Ammon's horn (tissue), 1 donor: ENCODE measurements at regions not wholly inside any gene's neighbourhood (a gene's known extent, or its start where the extent isn't known, plus 50 kb on each side); places are given as distances from the start of the nearest gene placed in this dataset.
"Not testable (repeated sequence)": the region's sequence is repeated elsewhere in the genome, so short reads cannot be mapped to it uniquely, and the experiment has no call there.

Experiments
- DNase-seq: peaks from one replicate; pipeline ENCODE4 v3.0.0-alpha.2; 2016; ENCODE audit warnings: low spot score

DNA sequence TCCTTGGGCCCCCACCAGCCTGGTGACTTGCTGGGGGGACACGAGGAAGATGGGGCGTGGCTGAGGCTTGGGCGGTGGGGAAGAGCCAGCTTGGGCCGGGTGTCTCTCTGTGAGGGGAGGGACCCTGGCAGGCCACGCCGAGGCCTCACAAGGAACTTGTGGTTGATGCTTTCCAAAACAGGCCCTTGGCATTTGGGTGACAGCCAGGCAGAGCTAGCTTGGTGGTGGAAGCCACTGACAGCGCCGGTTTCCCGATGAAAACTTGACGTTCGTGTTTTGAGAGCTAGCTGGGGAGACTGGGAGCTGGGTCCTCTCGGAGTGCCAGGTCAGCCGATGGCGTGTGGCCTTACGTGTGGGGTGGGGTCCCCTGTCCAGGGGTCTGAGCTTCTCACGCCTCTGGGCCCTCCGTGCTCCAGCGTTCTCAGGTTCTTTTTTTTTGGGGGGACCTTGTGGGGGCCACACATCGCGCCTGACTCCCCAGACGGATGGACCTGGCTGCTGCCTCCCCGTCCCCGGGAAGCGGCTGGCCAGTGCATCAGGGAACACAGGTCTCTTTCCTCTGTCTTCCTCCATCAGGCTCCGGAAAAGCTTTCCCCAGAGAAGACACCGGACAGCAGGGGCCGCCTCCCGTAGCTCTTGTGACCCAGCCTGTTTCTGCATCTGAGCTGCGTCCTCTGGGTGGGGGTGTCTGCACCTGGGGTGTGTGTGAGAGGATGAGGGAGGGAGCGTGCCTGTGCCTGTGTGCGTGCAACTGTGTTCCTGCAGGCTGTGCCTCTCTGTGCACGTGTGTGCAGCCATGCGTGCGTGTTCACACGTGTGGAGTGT lies 129.3 kb upstream of the LPCAT1 start:
- peak; percentile 55 for DNase-seq

DNA sequence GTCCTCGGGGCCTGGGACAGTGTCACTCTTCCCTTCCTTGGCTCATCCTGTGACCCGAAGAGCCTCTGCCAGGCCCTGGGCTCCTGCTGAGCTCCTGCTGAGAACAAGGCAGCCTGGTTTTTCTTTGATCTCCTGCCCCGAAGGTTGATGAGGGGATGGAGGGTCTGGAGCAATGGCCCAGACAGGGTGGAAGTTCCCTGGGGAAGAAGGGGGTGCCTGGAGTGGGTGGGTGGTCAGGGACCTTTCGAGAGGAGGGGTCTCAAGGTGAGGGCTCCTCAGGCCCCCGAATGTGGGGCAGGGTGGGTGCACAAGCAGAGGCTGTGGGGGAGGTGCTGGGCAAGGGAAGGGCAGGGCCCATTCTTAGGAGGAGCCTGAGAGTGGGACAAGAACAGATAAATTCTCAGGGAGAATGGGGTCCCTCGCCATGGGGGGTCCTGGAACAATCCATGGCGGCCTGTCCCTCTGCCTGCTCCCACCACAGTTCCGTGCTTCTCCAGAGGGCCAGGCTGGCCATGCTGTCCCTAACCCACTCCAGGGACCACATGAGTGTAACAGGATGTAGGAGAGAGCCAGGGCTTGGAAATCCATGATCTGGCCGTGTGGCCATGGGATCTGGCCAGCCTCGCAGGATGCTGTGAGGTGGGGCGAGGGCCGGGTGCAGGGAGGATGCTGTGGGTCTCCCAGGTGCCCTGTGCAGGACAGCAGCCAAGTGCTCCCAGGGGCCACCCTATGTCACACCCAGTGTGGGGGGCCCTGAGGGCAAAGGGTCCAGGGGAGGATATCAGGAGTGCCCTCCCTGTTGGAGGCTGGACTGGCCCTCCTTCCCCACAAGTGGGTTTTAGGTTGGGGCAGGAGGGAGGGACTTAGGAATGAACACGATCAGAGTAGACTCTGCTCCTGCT lies 128.5 kb upstream of the LPCAT1 start:
- DNase-seq, result no peak

DNA sequence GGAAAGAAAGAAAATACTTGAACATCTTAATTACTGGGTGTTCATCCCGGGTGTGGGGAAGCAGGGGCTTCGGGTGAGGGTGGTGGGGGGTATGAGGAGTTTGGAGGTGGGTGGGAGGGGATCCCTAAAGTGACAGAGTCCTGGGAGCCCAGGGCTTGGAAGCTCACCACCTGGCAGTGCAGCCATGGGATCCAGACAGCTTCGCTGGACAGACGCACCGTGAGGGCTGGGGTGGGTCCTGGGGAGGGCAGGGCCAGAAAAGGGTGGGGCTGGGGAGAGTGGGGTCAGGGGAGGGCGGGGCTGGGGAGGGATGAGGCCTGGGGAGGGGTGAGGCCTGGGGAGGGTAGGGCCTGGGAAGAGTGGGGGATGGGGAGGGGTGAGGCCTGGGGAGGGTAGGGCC lies 127.5 kb upstream of the LPCAT1 start:
- no peak for DNase-seq

DNA sequence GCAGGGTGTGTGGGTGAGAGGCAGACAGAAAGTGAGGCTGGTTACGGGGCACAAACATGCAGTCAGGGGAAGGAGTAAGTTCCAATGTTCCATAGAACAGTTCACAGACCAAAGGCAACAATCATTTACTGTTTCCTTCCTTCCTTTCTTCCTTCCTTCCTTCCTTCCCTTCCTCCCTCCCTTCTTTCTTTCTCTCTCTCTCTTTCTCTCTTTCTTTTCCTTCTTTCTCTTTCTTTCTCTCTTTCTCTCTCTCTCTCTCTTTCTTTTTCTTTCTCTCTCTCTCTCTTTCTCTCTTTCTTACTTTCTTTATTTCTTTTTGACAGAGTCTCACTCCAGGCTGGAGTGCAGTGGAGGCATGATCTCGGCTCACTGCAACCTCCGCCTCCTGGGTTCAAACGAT lies 125.8 kb upstream of the LPCAT1 start:
- DNase-seq, result no peak

DNA sequence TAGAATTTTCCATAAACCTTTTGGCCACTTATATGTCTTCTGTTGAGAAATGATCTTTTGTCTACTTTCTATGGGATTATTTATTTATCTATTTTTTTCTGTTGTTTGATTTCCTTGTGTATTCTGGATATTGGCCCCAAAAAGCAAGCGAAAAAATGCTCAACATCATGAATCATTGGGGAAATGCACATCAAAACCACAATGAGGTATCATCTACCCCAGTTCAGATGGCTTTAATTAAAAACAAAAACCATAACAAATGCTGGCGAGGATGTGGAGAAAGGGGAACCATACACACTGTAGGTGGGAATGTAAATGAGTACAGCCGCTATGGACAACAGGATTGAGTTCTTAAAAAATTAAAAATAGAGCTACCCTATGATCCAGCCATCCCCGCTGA lies 125.0 kb upstream of the LPCAT1 start:
- no peak for DNase-seq

DNA sequence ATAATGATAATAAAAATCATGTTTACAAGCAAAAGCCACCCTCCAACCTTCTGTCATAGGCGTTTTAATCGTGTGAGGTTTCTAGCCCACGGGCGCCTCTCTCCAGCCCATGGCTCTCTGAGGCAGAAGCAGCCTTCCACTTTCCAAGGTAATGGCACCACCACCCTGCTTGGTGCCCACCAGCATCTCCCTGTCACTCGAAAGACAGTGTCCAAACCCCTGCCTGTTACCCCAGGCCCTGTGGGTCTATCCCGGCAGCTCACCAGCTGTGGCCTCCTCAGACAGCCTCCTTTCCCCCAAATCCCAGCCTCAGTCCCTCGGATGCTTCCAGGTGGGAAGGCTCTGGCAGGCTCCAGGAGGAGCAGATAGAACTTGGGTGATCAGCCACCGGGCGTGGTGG lies 123.8 kb upstream of the LPCAT1 start:
- no peak for DNase-seq

DNA sequence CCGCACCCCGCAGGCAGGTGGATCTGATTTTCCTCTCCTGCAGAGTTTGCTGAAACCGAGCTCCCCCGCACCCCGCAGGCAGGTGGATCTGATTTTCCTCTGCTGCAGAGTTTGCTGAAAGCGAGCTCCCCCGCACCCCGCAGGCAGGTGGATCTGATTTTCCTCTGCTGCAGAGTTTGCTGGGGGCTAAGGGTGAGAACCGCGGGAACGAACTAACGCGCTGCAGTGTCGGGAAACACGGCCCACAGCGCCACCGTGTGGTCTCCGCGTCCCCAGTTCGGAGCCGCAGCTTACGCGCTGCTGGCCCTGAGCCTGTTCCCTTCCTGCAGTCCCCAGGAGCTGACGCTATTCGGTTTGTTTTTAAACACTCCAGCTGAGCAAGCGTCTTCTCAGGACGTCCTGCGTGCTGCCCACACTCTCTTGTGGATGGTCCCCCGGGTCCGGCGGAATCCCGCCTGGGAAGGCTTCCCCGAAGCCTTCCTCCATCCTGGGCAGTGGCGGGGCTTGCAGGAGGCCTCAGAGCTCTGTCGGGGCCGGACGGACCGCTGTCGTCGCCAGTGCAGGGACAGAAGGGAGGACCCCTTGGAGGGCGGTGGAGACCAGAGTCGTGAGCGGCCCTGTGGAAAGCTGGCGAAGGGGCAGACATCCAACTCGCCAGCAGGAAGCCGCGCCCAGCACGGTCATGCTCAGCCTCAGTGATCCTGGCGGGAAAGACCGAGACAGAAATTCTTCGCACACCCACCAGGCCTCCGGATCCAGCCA lies 121.2 kb upstream of the LPCAT1 start:
- peak; percentile 95 for DNase-seq

DNA sequence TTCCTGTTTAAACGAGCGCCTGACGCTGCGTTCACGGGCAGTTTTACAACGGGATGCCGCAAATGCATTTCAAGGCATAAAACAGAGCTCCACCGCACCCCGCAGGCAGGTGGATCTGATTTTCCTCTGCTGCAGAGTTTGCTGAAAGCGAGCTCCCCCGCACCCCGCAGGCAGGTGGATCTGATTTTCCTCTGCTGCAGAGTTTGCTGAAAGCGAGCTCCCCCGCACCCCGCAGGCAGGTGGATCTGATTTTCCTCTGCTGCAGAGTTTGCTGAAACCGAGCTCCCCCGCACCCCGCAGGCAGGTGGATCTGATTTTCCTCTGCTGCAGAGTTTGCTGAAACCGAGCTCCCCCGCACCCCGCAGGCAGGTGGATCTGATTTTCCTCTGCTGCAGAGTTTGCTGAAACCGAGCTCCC lies 120.6 kb upstream of the LPCAT1 start:
- not testable (repeated sequence) for DNase-seq

DNA sequence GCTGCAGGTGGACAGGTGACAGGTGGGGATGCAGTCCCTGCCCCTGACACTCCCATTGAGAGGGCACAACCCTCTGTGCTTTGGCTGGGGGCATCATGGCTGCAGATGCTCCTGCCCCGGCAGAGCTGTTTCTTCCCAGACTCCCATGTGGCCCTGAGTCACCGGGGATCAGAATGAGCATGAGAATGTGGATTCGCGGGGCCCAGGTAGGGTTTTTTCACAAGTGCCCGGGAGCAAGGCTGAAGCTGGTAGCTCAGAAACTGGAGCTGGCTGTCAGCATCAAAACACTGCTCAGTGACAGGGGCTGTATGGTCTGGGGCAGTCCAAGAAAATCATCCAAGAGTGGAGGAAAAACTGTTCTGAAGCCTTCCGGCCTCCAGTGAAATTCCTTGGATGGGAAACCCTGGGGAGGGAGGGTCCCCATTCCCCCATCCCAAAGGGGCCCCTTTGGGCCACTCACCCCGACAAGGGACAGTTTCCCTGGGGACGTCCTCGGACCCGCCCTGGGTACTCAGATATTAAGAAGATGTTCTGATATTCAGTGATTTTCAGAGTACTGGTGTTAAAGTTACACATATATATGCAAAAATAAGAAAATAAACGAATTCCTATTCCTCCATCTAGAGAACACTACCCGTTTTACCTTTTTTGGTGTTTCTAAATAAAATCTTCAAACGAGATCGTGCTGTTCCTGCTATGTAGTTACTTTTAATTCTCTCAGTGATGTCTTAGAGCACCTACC lies 120.1 kb upstream of the LPCAT1 start:
- no peak for DNase-seq

DNA sequence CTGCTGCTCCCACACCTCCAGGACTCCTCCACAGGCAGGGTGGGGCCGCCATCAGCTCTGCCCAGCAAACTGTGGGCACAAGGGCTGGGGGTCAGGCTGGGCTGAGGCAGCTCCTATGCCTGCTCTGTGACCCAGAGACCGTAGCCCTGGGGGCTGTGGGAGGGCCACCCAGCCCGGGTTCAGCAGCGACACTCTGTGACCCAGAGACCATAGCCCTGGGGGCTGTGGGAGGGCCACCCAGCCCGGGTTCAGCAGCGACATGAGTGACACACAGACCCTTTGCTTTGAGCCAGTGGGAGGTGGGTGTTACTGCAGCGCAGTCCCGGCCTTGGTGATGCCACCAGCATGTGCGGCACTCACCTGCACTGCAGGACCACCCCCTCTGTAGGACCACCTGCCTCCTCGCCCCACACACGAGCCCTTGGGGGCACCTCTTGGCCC lies 118.9 kb upstream of the LPCAT1 start:
- no peak for DNase-seq

DNA sequence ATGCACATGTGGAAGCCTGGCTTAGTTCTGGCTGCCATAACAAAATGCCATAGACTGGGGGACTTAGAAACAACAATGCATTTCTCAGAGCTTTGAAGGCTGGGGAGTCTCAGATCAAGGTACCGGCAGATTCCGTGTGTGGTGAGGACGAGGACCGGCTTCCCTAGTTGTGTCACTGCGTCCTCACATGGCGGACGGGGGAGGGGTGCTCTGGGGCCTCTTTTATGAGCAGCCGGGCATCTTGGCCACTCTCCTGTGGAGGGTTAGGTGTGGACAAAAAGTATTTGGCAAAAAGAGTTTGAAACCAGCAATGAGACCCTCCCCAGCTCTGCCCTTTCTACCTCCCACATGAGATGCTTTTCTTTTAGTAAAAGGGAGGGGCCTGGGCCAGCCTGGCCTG lies 118.5 kb upstream of the LPCAT1 start:
- DNase-seq, result no peak

DNA sequence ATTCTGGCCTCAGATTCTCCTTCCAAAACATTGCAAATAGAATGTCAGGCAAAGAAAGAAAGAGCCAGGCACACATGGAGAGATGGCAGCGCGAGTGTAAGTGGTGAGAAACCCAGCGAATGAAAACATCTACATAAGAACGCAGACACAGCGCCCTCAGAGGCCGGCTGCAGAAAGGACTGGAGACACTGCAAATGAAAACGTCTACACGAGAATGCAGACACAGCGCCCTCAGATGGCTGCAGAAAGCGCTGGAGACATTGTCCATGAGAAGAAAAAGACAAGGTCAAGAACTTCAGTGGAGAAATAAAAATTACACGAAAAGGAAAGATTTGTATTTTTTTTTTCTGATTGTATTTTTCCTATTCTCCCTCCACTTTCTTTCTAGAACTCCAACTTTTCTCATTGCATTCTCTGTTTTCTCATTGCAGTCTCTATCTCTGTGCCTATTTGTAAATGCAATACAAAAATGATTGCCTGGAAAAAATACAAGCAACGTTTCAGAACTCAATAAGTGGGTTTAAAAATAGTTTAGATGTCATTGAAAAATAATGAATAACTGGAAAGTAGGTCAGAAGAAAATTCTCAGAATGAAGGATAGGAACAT lies 117.9 kb upstream of the LPCAT1 start:
- DNase-seq, result peak; percentile 96

DNA sequence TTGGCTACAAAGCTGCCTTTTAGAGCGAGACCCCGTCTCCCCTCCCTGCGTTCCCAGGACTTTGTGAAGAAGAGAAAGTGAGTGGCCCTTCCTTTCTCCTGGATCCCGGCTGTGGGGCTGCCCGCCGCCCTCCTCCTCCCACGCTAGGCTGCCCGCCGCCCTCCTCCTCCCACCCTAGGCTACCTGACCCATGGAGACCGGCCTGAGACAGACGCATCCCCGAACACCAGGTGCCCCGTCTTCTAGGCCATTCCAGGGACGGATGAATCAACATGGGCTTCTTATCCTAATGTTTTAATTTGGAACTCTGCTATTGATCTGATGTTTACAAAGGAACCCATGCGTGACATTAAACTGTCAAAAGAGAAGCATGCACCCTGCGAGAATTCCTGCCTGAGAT lies 117.3 kb upstream of the LPCAT1 start:
- no peak for DNase-seq

DNA sequence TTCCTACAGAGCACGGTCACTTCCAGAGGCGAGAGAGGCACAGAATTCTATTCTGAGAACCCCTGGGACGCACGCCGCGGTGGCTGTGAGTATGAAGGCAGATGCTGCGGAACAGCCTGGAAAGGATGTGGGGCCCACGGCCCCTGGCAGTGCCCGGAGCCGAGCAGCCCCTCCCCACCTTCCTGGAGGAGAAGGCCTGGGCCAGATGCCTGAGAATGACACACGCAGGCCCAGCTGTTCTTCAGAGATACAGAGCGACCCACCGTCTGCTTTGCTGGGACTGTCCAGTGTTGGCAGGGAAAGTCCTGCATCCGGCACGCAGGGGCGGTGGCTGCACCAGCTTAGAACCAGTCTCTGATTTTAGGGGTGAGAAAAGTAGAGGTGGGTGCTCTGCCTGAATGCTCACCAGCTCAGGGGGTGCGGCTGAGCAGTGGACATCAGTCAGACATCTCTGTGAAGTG lies 116.7 kb upstream of the LPCAT1 start:
- DNase-seq, result no peak

DNA sequence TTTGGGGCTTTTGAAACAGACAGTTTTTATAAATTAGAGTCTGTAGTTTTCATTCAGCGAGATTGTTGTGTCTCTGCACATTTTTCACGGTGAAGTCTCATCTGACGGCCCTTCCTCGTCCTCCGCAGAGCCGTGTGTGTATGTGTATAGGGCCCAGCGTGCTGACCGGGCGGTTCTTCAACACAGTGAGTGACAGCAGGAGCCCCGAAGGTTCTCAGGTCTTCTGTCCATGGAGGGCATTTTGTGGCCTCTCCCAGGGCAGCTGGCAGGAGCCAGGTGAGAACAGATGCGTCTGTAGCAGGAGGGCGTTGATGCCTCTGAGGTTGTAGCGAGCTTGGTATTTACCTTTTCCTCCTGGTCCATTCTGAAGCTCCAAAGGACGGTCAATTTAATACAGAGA lies 116.0 kb upstream of the LPCAT1 start:
- no peak for DNase-seq

DNA sequence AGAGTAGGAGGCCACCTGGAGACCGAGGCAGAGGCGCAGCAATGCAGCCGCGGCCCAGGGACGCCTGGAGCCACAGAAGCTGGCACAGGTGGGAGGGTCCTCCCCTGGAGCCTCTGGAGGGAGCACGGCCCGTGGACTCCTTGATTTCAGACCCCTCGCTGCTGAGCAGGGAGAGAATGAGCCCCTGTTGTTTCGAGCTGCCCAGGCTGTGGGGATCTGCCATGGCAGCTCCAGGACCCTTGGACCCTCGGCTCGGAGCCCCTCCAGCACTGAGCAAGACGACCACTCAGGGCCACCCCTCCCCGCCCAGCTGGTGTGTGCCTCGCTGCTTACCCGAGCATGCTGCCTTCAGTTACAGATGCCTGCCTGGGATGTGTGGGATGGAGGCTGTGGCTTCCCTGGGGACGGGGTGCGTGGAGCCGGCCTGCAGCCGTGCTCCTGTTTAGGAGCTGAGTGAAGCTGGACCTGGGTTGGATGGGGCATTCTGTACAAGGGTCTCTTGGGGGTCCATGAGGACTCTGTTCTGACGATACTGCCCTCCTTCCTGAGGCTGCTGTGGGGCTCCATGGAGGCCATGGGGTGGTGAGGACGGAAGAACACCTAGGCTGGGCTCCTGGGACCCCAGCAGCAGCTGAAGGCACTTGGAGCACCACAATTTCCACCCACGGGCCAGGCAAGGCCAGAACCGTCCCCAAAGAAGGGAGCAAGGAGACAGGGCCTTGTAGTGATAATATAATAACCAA lies 115.1 kb upstream of the LPCAT1 start:
- no peak for DNase-seq

DNA sequence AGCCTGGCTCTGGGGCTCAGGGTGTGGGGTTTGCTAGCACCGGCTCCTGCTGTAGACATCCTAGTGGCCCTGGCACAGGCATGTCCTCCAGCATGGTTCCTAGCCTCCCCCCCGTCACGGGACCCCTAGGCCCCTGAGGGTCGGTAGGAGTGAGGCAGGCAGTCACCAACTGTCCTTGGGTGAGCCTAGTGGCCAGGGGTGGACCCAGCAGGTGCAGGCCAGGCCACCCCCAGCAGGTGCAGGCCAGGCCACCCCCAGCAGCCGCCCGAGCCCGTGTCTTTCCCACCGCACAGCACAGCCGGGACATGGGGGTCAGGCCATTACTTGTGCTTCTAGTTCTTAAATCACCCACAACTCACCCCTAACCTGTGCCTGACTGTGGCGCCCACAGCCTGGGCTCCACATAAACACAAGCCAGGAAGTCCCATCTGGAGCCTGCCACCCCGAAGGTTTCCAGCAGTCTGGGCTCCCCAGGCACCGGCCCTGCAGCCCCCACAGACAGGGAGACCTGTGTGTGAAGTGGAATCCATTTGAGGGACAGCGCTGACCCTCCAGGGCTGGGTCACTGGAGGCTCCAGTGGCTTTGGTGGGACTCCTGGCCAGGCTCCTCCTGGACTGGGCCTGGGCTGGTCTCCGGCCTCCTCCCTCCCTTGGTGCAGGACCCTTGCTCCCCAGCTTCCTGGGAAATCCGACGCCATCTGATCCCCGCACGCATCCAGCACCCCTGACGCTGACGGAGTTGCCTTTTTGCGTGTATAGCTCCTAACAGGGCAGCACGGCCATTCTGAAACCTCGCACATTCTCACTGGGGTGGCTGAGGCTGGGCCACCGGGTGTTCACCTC lies 114.1 kb upstream of the LPCAT1 start:
- DNase-seq, result no peak

DNA sequence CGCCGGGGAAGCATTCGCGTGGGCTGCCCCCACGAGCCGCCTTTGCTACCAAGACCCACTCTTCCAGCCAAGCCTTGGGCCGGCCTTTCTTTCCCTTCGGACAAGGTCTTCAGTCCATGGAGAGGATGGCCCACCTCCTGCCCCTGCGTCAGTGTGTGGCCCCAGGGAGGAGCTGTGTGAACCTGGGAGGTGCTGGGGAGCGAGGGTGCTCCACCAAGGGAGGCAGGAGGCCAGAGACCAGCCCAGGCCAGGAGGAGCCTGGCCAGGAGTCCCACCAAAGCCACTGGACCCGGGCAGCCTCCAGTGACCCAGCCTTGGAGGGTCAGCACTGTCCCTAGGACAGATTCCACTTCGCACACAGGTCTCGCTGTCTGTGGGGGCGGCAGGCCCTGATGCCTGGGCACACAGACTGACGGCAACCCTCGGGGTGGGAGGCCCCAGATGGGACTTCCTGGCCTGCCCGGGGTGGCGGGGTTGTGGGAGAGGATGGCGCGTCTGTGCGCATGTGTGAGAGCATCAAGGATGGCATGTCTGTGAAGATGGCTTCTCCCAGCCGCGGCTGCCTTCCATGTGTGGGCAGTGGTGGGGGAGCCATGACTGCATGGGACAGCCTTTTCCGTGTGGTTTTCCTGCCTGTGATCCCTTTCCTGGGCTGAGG lies 113.3 kb upstream of the LPCAT1 start:
- DNase-seq, result no peak

DNA sequence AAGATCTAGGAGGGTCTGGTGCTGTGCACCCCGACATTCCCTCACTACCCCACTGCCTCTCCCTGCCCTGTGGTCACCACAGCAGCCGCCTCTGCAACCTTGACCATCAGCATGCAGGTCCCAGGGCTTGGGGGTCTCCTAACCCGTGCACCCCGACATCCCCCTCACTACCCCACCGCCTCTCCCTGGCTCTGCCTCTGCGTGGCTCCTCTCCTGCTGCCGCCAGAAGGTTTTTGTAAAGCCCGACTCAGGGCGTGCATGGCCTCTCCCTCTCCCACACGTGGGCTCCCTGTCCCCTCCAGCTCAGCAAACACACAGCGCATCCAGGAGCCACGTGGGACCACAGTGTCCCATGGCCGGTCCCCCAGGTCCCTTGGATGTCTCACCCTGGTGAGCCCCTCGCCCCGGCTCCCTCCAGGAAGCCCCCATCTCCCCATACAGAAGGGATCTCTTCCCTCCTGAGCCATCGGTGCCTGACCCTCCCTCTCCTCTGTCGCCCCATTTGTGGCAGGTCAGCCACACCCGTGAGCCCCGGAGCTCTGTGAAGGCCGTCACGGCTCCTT lies 112.5 kb upstream of the LPCAT1 start:
- not testable (repeated sequence) for DNase-seq
